ENCODE measurements at regions not wholly inside any gene's neighbourhood (a gene's known extent, or its start where the extent isn't known, plus 50 kb on each side); places are given as distances from the start of the nearest gene placed in this dataset.
A peak's percentile ranks its signal among the peaks of the same experiment; 100 is the strongest.

DNA sequence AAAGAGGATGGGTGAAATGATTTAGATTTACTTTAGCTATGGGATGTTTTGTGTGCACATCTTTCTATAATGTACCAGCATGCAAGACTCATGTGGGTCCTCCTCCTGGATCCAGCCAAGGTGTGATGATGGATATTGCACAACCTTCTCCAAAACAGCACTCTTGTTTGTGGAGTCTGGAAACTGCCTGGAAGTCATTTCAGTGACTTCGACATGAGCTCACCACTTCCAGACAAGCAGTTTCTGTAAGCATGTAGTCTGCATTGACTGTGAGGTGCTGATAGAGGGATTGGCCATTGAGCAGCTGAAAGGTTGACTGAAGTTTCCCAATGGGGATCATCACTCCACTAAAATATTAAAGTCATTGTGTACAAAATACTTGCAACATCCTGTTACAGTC is 154.0 kb downstream of the TRIB2 start:
- H3K4ac ChIP-seq (ENCODE audit: low read length), result no peak overlapping the region
- H2BK12ac ChIP-seq (ENCODE audit: low read length), result no peak overlapping the region
- H3K18ac ChIP-seq (ENCODE audit: low read length), result no peak overlapping the region
- no peak overlapping the region for H2BK15ac ChIP-seq (ENCODE audit: low read length)
- DNase-seq (ENCODE audit: low spot score), result no peak
- no CpG with 5 or more reads among the region's 1 CpG for whole genome bisulfite sequencing, 2 donors (ENCODE audit: extremely low coverage in 2 of 2, insufficient read length in 2 of 2, insufficient replicate concordance in 1 of 2)
- no peak overlapping the region for H4K91ac ChIP-seq (ENCODE audit: low read depth, low read length, poor library complexity)
- H4K8ac ChIP-seq (ENCODE audit: low read depth, low read length), result no peak overlapping the region
- no peak overlapping the region for H3K27ac ChIP-seq (replicated peaks; ENCODE audit: low read length)
- H2BK5ac ChIP-seq (ENCODE audit: low read length), result no peak overlapping the region
- H3K14ac ChIP-seq (ENCODE audit: low read length), result no peak overlapping the region
- H3K9me3 ChIP-seq (replicated peaks in 1 of 2; ENCODE audit: control insufficient read depth in 2 of 2, insufficient read depth in 1 of 2, low read depth in 1 of 2, low read length in 2 of 2), result no peaks in the 10 kb centered on the region
- H3K27me3 ChIP-seq (ENCODE audit: control insufficient read depth in 3 of 3, insufficient read depth in 3 of 3, low read depth in 1 of 3, low read length in 3 of 3), result no peaks in the 10 kb centered on the region
- no peak overlapping the region for H3K4me3 ChIP-seq (ENCODE audit: low read length in 2 of 2)
- H3K4me2 ChIP-seq (ENCODE audit: insufficient read depth, low read length, poor library complexity, severe bottlenecking), result no peak overlapping the region
- H3K23ac ChIP-seq (ENCODE audit: low read depth, low read length, poor library complexity), result no peak overlapping the region
- no peaks in the 10 kb centered on the region for H3K4me1 ChIP-seq (ENCODE audit: control insufficient read depth in 2 of 2, insufficient read depth in 1 of 2, low read depth in 1 of 2, low read length in 2 of 2)
- H2AFZ ChIP-seq (ENCODE audit: low read length), result no peak overlapping the region
- H3K36me3 ChIP-seq (replicated peaks in 1 of 2; ENCODE audit: control insufficient read depth in 2 of 2, insufficient read depth in 2 of 2, low read length in 2 of 2), result no peaks in the 10 kb centered on the region
- H3K79me1 ChIP-seq (ENCODE audit: low read depth, low read length), result no peaks in the 10 kb centered on the region
- no peak overlapping the region for H2BK120ac ChIP-seq (ENCODE audit: low read depth, low read length)
- H2AK5ac ChIP-seq (ENCODE audit: low read depth, low read length), result no peak overlapping the region
- H3K9ac ChIP-seq (ENCODE audit: low read depth, low read length, poor library complexity), result no peak overlapping the region

DNA sequence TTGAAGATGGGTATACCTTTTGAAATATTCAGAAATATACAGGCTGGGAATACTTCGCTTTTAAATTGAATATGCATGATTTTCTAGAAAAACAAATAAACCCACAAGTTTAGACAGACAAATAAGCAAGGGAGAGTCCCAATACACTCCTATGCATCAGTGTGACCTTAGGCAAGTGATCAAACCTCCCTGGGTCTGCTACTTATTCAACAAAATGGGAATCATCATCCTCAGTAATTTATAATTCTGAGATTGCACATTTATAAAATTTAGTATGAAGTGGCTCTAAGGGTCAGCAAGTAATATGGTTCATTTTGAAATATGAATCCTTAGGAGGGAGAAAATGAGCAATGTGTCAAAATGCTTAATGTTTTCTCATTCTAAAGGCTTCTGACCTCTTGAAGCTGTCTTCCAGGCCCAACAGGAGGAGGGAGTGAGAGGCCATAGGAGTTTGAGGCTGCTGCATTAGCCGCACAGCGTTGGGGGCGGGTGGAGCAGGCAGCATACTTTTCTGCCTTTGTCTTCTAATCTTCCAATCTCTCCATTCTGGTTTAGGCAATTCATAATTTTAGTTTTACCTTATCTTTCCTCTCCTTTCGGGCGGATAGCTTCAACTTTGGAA is 155.1 kb downstream of the TRIB2 start:
- no peak overlapping the region for H3K23ac ChIP-seq (ENCODE audit: low read depth, low read length, poor library complexity)
- H3K18ac ChIP-seq (ENCODE audit: low read length), result no peak overlapping the region
- no peaks in the 10 kb centered on the region for H3K27me3 ChIP-seq (ENCODE audit: control insufficient read depth in 3 of 3, insufficient read depth in 3 of 3, low read depth in 1 of 3, low read length in 3 of 3)
- no peak overlapping the region for H3K4me2 ChIP-seq (ENCODE audit: insufficient read depth, low read length, poor library complexity, severe bottlenecking)
- H3K9ac ChIP-seq (ENCODE audit: low read depth, low read length, poor library complexity), result no peak overlapping the region
- no peak overlapping the region for H3K14ac ChIP-seq (ENCODE audit: low read length)
- no peak overlapping the region for H2AK5ac ChIP-seq (ENCODE audit: low read depth, low read length)
- no CpG with 5 or more reads among the region's 6 CpGs for WGBS, 2 donors (ENCODE audit: extremely low coverage in 2 of 2, insufficient read length in 2 of 2, insufficient replicate concordance in 1 of 2)
- no peak overlapping the region for H2BK12ac ChIP-seq (ENCODE audit: low read length)
- H3K79me1 ChIP-seq (ENCODE audit: low read depth, low read length), result no peaks in the 10 kb centered on the region
- H3K27ac ChIP-seq (replicated peaks; ENCODE audit: low read length), result no peak overlapping the region
- no peaks in the 10 kb centered on the region for H3K4me1 ChIP-seq (ENCODE audit: control insufficient read depth in 2 of 2, insufficient read depth in 1 of 2, low read depth in 1 of 2, low read length in 2 of 2)
- H2AFZ ChIP-seq (ENCODE audit: low read length), result peak overlapping the region; percentile 10
- H3K4me3 ChIP-seq (ENCODE audit: low read length in 2 of 2), result no peak overlapping the region
- no peak overlapping the region for H2BK5ac ChIP-seq (ENCODE audit: low read length)
- H2BK15ac ChIP-seq (ENCODE audit: low read length), result no peak overlapping the region
- no peak overlapping the region for H2BK120ac ChIP-seq (ENCODE audit: low read depth, low read length)
- H4K91ac ChIP-seq (ENCODE audit: low read depth, low read length, poor library complexity), result no peak overlapping the region
- no peak overlapping the region for H4K8ac ChIP-seq (ENCODE audit: low read depth, low read length)
- no peaks in the 10 kb centered on the region for H3K36me3 ChIP-seq (replicated peaks in 1 of 2; ENCODE audit: control insufficient read depth in 2 of 2, insufficient read depth in 2 of 2, low read length in 2 of 2)
- H3K4ac ChIP-seq (ENCODE audit: low read length), result no peak overlapping the region
- H3K9me3 ChIP-seq (replicated peaks in 1 of 2; ENCODE audit: control insufficient read depth in 2 of 2, insufficient read depth in 1 of 2, low read depth in 1 of 2, low read length in 2 of 2), result no peaks in the 10 kb centered on the region
- DNase-seq (ENCODE audit: low spot score), result no peak

- Histone ChIP-seq H2BK5ac (ENCODE audit: low read length) (no peak overlapping the region), H3K9ac (ENCODE audit: low read depth, low read length, poor library complexity) (no peak overlapping the region), H3K4me1 (ENCODE audit: control insufficient read depth in 2 of 2, insufficient read depth in 1 of 2, low read depth in 1 of 2, low read length in 2 of 2) (no peaks in the 10 kb centered on the region), H3K18ac (ENCODE audit: low read length) (no peak overlapping the region), H3K23ac (ENCODE audit: low read depth, low read length, poor library complexity) (no peak overlapping the region), H4K91ac (ENCODE audit: low read depth, low read length, poor library complexity) (no peak overlapping the region), H2AFZ (ENCODE audit: low read length) (no peak overlapping the region), H3K14ac (ENCODE audit: low read length) (no peak overlapping the region), H4K8ac (ENCODE audit: low read depth, low read length) (no peak overlapping the region), H2BK15ac (ENCODE audit: low read length) (no peak overlapping the region), H3K27me3 (ENCODE audit: control insufficient read depth in 3 of 3, insufficient read depth in 3 of 3, low read depth in 1 of 3, low read length in 3 of 3) (no peaks in the 10 kb centered on the region), H3K27ac (replicated peaks; ENCODE audit: low read length) (no peak overlapping the region), H3K9me3 (replicated peaks in 1 of 2; ENCODE audit: control insufficient read depth in 2 of 2, insufficient read depth in 1 of 2, low read depth in 1 of 2, low read length in 2 of 2) (no peaks in the 10 kb centered on the region), H3K4me2 (ENCODE audit: insufficient read depth, low read length, poor library complexity, severe bottlenecking) (no peak overlapping the region), H3K4me3 (ENCODE audit: low read length in 2 of 2) (no peak overlapping the region), H3K36me3 (replicated peaks in 1 of 2; ENCODE audit: control insufficient read depth in 2 of 2, insufficient read depth in 2 of 2, low read length in 2 of 2) (no peaks in the 10 kb centered on the region), H2AK5ac (ENCODE audit: low read depth, low read length) (no peak overlapping the region), H2BK12ac (ENCODE audit: low read length) (no peak overlapping the region), H2BK120ac (ENCODE audit: low read depth, low read length) (no peak overlapping the region), H3K79me1 (ENCODE audit: low read depth, low read length) (no peaks in the 10 kb centered on the region), H3K4ac (ENCODE audit: low read length) (no peak overlapping the region)
- no CpG with 5 or more reads among the region's 2 CpGs for WGBS, 2 donors (ENCODE audit: extremely low coverage in 2 of 2, insufficient read length in 2 of 2, insufficient replicate concordance in 1 of 2)
- DNase-seq (ENCODE audit: low spot score), result no peak
These were observed 161.0 kb downstream of the TRIB2 start for GRCh38 chr2:12877761-12878160.

- H3K27ac ChIP-seq (replicated peaks; ENCODE audit: low read length), result no peak overlapping the region
- H3K4ac ChIP-seq (ENCODE audit: low read length), result no peak overlapping the region
- no peak overlapping the region for H2BK15ac ChIP-seq (ENCODE audit: low read length)
- no peak overlapping the region for H4K8ac ChIP-seq (ENCODE audit: low read depth, low read length)
- WGBS, 2 donors (ENCODE audit: extremely low coverage in 2 of 2, insufficient read length in 2 of 2, insufficient replicate concordance in 1 of 2), result no CpG with 5 or more reads among the region's 1 CpG
- H3K4me2 ChIP-seq (ENCODE audit: insufficient read depth, low read length, poor library complexity, severe bottlenecking), result no peak overlapping the region
- H3K23ac ChIP-seq (ENCODE audit: low read depth, low read length, poor library complexity), result no peak overlapping the region
- no peaks in the 10 kb centered on the region for H3K27me3 ChIP-seq (ENCODE audit: control insufficient read depth in 3 of 3, insufficient read depth in 3 of 3, low read depth in 1 of 3, low read length in 3 of 3)
- no peaks in the 10 kb centered on the region for H3K9me3 ChIP-seq (replicated peaks in 1 of 2; ENCODE audit: control insufficient read depth in 2 of 2, insufficient read depth in 1 of 2, low read depth in 1 of 2, low read length in 2 of 2)
- H3K18ac ChIP-seq (ENCODE audit: low read length), result no peak overlapping the region
- no peak overlapping the region for H2BK120ac ChIP-seq (ENCODE audit: low read depth, low read length)
- H3K4me3 ChIP-seq (ENCODE audit: low read length in 2 of 2), result no peak overlapping the region
- H2BK5ac ChIP-seq (ENCODE audit: low read length), result no peak overlapping the region
- H2AFZ ChIP-seq (ENCODE audit: low read length), result peak overlapping the region; percentile 34
- no peak overlapping the region for H2AK5ac ChIP-seq (ENCODE audit: low read depth, low read length)
- H3K9ac ChIP-seq (ENCODE audit: low read depth, low read length, poor library complexity), result no peak overlapping the region
- no peak overlapping the region for H3K14ac ChIP-seq (ENCODE audit: low read length)
- peaks cover 0 to 1% of the 10 kb centered on the region in 2 donors for H3K4me1 ChIP-seq (ENCODE audit: control insufficient read depth in 2 of 2, insufficient read depth in 1 of 2, low read depth in 1 of 2, low read length in 2 of 2)
- DNase-seq (ENCODE audit: low spot score), result no peak
- H3K79me1 ChIP-seq (ENCODE audit: low read depth, low read length), result no peaks in the 10 kb centered on the region
- no peaks in the 10 kb centered on the region for H3K36me3 ChIP-seq (replicated peaks in 1 of 2; ENCODE audit: control insufficient read depth in 2 of 2, insufficient read depth in 2 of 2, low read length in 2 of 2)
- H4K91ac ChIP-seq (ENCODE audit: low read depth, low read length, poor library complexity), result no peak overlapping the region
- no peak overlapping the region for H2BK12ac ChIP-seq (ENCODE audit: low read length)
These were observed 162.9 kb downstream of the TRIB2 start for GRCh38 chr2:12879649-12880048.

Measured in neuronal stem cell (in vitro differentiated cells).